ENCODE measurements at regions not wholly inside any gene's neighbourhood (a gene's known extent, or its start where the extent isn't known, plus 50 kb on each side); places are given as distances from the start of the nearest gene placed in this dataset.

GRCh38 chr3:5448246-5448645 is 260.7 kb downstream of the EDEM1 start:
- TF ChIP-seq CTCF (IDR thresholded peaks at IDR 0.05) = no peak
- TF ChIP-seq POLR2A (IDR thresholded peaks at IDR 0.05) = no peak
